D721Med (cell line): ENCODE measurements at regions not wholly inside any gene's neighbourhood (a gene's known extent, or its start where the extent isn't known, plus 50 kb on each side); places are given as distances from the start of the nearest gene placed in this dataset.

Source experiments
- DNase-seq: peaks from one replicate; pipeline ENCODE4 v3.0.0; 2011; ENCODE audit warnings: low spot score; ENCODE audit not compliant: insufficient read length
- FAIRE-seq: peaks from 2 replicates; lab custom pipeline; 2011; peaks lifted over from hg19 to GRCh38; lab: Jason Lieb, UNC
- CTCF ChIP-seq: IDR thresholded peaks from 2 replicates; pipeline ENCODE4 v1.5.1; 2012; ENCODE audit warnings: mild to moderate bottlenecking, control low read depth; ENCODE audit not compliant: insufficient read depth; ENCODE audit errors: missing control alignments

DNA sequence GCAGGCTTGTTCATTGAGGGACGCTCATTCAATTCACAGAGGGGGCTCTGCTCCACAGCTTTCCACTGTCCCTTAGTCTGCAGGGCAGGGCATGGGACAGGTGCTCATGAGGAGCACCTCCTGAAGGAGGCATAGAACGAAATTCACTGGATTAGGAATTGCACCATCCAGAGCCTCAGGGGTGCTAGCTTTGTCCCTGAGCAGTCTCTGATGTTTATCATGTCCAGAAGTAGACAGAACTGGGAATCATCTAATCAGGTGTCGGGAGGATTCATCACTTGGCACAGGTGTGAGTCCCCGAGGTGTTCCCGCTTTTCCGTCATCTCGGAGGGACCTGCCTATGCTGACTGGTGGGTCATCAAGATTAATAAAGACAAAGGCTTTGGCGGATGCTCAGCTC is 321.4 kb downstream of the AJAP1 start:
- no peak for TF ChIP-seq CTCF
- no peak for FAIRE-seq
- no peak for DNase-seq

GRCh38 chr1:4974981-4975685 is 320.7 kb downstream of the AJAP1 start:
- FAIRE-seq (no peak), DNase-seq (no peak)
- TF ChIP-seq CTCF = no peak

GRCh38 chr1:4973341-4973740 is 318.9 kb downstream of the AJAP1 start:
- TF ChIP-seq CTCF = no peak
- FAIRE-seq = no peak
- DNase-seq = no peak

DNA sequence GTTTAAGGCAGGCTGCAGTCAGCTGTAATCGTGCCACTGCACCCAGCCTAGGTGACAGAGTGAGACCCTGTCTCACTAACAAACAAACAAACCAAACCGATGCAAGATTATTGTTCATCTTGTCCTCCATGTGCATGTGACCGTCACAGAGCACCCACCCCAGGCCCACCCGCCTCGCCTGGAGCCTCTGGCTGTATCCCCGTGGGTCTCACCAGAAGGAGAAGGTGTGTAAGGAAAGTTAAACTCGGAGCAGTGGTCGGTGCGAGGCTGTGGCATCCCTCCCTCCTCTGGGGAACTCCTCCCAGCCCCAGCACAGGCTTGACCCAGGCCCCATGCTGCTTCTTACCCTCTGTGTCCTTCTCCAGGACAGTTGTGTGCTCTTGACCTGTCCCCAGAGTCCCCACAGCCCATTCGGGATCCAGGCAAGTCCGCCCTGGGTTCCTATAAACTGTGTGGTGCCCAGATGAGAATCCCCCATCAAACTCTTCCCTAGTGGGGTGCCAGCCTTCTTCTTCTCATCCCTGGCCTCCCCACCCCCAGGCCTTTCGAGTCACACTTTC is 318.4 kb downstream of the AJAP1 start:
- no peak for TF ChIP-seq CTCF
- DNase-seq (no peak), FAIRE-seq (no peak)

- FAIRE-seq = no peak
Measured at GRCh38 chr1:4971666-4972065, 317.3 kb downstream of the AJAP1 start.

DNA sequence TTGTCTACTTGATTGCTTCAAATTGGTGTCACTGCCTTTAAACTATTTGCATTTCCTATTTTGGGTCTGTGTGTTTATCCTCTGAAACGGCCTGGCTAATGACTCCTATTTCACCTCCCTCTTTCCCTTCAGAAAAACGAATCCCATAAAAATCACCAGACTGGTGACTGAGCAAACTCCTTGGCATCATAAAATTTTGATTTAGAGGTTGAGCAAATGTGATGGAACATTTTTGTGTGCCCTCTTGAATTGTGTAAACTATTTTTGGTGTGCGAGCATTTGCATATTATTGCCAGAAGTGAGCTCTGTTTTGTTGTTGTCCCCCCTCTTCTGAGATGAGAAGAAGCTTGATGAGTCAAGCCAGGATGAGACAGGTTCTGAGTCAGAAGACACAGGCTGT is 316.1 kb downstream of the AJAP1 start:
- DNase-seq (no peak), FAIRE-seq (no peak)
- TF ChIP-seq CTCF = no peak

More at GRCh38 chr1:4971666-4972065, 317.3 kb downstream of the AJAP1 start:
- no peak for TF ChIP-seq CTCF
- DNase-seq = no peak

GRCh38 chr1:4969556-4970129 is 315.2 kb downstream of the AJAP1 start:
- no peak for TF ChIP-seq CTCF
- DNase-seq (no peak), FAIRE-seq (no peak)
